HEK293 (cell line): ENCODE measurements at regions not wholly inside any gene's neighbourhood (a gene's known extent, or its start where the extent isn't known, plus 50 kb on each side); places are given as distances from the start of the nearest gene placed in this dataset.

Experiments used
- CTCF ChIA-PET: fragments of 350-600 bp; formaldehyde crosslinking; extraction: SDS; loops from one replicate; lab custom pipeline; 2021; ENCODE audit warnings: antibody characterized with exemption; lab: Yijun Ruan, JAX
- POLR2A ChIA-PET: fragments of 300-600 bp; formaldehyde crosslinking; extraction: SDS; loops from one replicate; lab custom pipeline; 2020; ENCODE audit warnings: antibody characterized with exemption, inconsistent platforms; lab: Yijun Ruan, JAX
- H3K27ac ChIP-seq: fragments of 200-500 bp; sonication (Bioruptor generic); 2 replicates; pipeline ENCODE4 v1.5.1; 2014; ENCODE audit warnings: low read depth, low read length, control low read depth, inconsistent platforms; ENCODE audit errors: extremely low read depth
- H3K36me3 ChIP-seq, 2 experiments: fragments of 200-500 bp in 1 of 2; sonication (Bioruptor generic) in 1 of 2; 1 replicate in 1 of 2; 2 replicates in 1 of 2; pipeline ENCODE4 v1.5.1; 2014 to 2017; ENCODE audit warnings: inconsistent platforms in 2 of 2, low read length in 2 of 2; ENCODE audit not compliant: control insufficient read depth in 2 of 2, insufficient read depth in 1 of 2
- H3K4me1 ChIP-seq: fragments of 200-500 bp; sonication (Bioruptor generic); 2 replicates; pipeline ENCODE4 v1.5.1; 2014; ENCODE audit warnings: mild to moderate bottlenecking, low read length, inconsistent platforms; ENCODE audit not compliant: control insufficient read depth, insufficient read depth
- H3K4me3 ChIP-seq: 2 replicates; pipeline ENCODE4 v1.5.1; 2011; ENCODE audit warnings: low read depth, mild to moderate bottlenecking, control low read depth, low read length, moderate library complexity
- H3K9me3 ChIP-seq: fragments of 200-500 bp; sonication (Bioruptor generic); 2 replicates; pipeline ENCODE4 v1.5.1; 2014; ENCODE audit warnings: low read depth, low read length, inconsistent platforms; ENCODE audit not compliant: control insufficient read depth, insufficient read depth
- BCL11A ChIP-seq: fragments of 450-650 bp; formaldehyde crosslinking; IDR thresholded peaks from 2 replicates; pipeline ENCODE4 v1.5.1; 2016; ENCODE audit warnings: low read depth, missing biosample characterization, missing genetic modification characterization
- EGR2 ChIP-seq: fragments of 450-650 bp; formaldehyde crosslinking; IDR thresholded peaks from 2 replicates; pipeline ENCODE4 v1.5.1; 2016; ENCODE audit warnings: low read depth, missing biosample characterization, missing genetic modification characterization
- GLI2 ChIP-seq: fragments of 450-650 bp; formaldehyde crosslinking; IDR thresholded peaks from 2 replicates; pipeline ENCODE4; 2017; ENCODE audit warnings: missing biosample characterization, missing genetic modification characterization, low read depth, borderline replicate concordance
- HOXC10 ChIP-seq: sonication (generic); formaldehyde crosslinking; IDR thresholded peaks from 2 replicates; pipeline ENCODE4 v1.8.1; 2023; ENCODE audit warnings: mild to moderate bottlenecking, missing genetic modification reagents
- HOXD13 ChIP-seq: sonication (generic); formaldehyde crosslinking; IDR thresholded peaks from 2 replicates; pipeline ENCODE4 v1.8.0; 2022; ENCODE audit warnings: missing genetic modification reagents, borderline replicate concordance
- KLF7 ChIP-seq: fragments of 450-650 bp; formaldehyde crosslinking; IDR thresholded peaks from 2 replicates; pipeline ENCODE4 v1.5.1; 2016; ENCODE audit warnings: missing biosample characterization, missing genetic modification characterization, borderline replicate concordance
- KLF8 ChIP-seq: fragments of 450-650 bp; formaldehyde crosslinking; IDR thresholded peaks from 2 replicates; pipeline ENCODE4 v1.5.1; 2016; ENCODE audit warnings: missing biosample characterization, missing genetic modification characterization
- SETDB1 ChIP-seq: IDR thresholded peaks from one replicate; pipeline ENCODE4 v1.6.1; 2017; ENCODE audit warnings: mild to moderate bottlenecking, low read length, moderate library complexity, mixed read lengths; ENCODE audit not compliant: insufficient read length
- SP7 ChIP-seq: fragments of 450-650 bp; formaldehyde crosslinking; IDR thresholded peaks from 2 replicates; pipeline ENCODE4 v1.5.1; 2016; ENCODE audit warnings: missing biosample characterization, missing genetic modification characterization
- TRIM28 ChIP-seq: IDR thresholded peaks from 2 replicates; pipeline ENCODE4 v1.6.1; 2011; ENCODE audit warnings: low read length, control low read depth, borderline replicate concordance
- ZEB2 ChIP-seq: fragments of 450-650 bp; formaldehyde crosslinking; IDR thresholded peaks from 2 replicates; pipeline ENCODE4 v1.5.1; 2016; ENCODE audit warnings: missing biosample characterization, missing genetic modification characterization
- ZFP41 ChIP-seq: fragments of 450-650 bp; formaldehyde crosslinking; IDR thresholded peaks from 2 replicates; pipeline ENCODE4 v1.5.1; 2016; ENCODE audit warnings: missing biosample characterization, missing genetic modification characterization, borderline replicate concordance
- ZIC2 ChIP-seq: fragments of 450-650 bp; formaldehyde crosslinking; IDR thresholded peaks from 2 replicates; pipeline ENCODE4 v1.5.1; 2016; ENCODE audit warnings: missing biosample characterization, missing genetic modification characterization
- ZNF2 ChIP-seq: fragments of 450-650 bp; formaldehyde crosslinking; IDR thresholded peaks from 2 replicates; pipeline ENCODE4 v1.5.1; 2016; ENCODE audit warnings: missing biosample characterization, missing genetic modification characterization
- ZNF211 ChIP-seq: fragments of 450-650 bp; formaldehyde crosslinking; IDR thresholded peaks from 2 replicates; pipeline ENCODE4 v1.5.1; 2016; ENCODE audit warnings: low read depth, missing biosample characterization, missing genetic modification characterization
- ZNF223 ChIP-seq: fragments of 450-650 bp; formaldehyde crosslinking; IDR thresholded peaks from 2 replicates; pipeline ENCODE4 v1.5.1; 2016; ENCODE audit warnings: missing biosample characterization, missing genetic modification characterization
- ZNF266 ChIP-seq: fragments of 450-650 bp; formaldehyde crosslinking; IDR thresholded peaks from 2 replicates; pipeline ENCODE4 v1.5.1; 2016; ENCODE audit warnings: missing biosample characterization, missing genetic modification characterization, low read depth
- ZNF350 ChIP-seq: fragments of 450-650 bp; formaldehyde crosslinking; IDR thresholded peaks from 2 replicates; pipeline ENCODE4 v1.5.0; 2017; ENCODE audit warnings: missing biosample characterization, mild to moderate bottlenecking, missing genetic modification characterization
- ZNF48 ChIP-seq: fragments of 450-650 bp; formaldehyde crosslinking; IDR thresholded peaks from 2 replicates; pipeline ENCODE4 v1.5.1; 2016; ENCODE audit warnings: missing biosample characterization, missing genetic modification characterization
- ZNF521 ChIP-seq: fragments of 450-650 bp; formaldehyde crosslinking; IDR thresholded peaks from 2 replicates; pipeline ENCODE4 v1.5.1; 2017; ENCODE audit warnings: missing biosample characterization, mild to moderate bottlenecking, missing genetic modification characterization
- ZNF548 ChIP-seq: fragments of 450-650 bp; formaldehyde crosslinking; IDR thresholded peaks from 2 replicates; pipeline ENCODE4 v1.5.1; 2016; ENCODE audit warnings: missing biosample characterization, missing genetic modification characterization
- ZNF561 ChIP-seq: fragments of 450-650 bp; IDR thresholded peaks from 2 replicates; pipeline ENCODE4 v1.5.1; 2018; ENCODE audit warnings: missing biosample characterization, missing genetic modification characterization, borderline replicate concordance
- ZNF596 ChIP-seq: fragments of 450-650 bp; IDR thresholded peaks from 2 replicates; pipeline ENCODE4 v1.5.0; 2018; ENCODE audit warnings: missing biosample characterization, mild to moderate bottlenecking, missing genetic modification characterization, moderate library complexity
- ZNF600 ChIP-seq: fragments of 450-650 bp; formaldehyde crosslinking; IDR thresholded peaks from 2 replicates; pipeline ENCODE4 v1.5.1; 2016; ENCODE audit warnings: missing biosample characterization, missing genetic modification characterization
- ZNF610 ChIP-seq: fragments of 450-650 bp; formaldehyde crosslinking; IDR thresholded peaks from 2 replicates; pipeline ENCODE4 v1.5.1; 2016; ENCODE audit warnings: missing biosample characterization, missing genetic modification characterization, borderline replicate concordance
- ZNF621 ChIP-seq: fragments of 450-650 bp; formaldehyde crosslinking; IDR thresholded peaks from 2 replicates; pipeline ENCODE4 v1.5.1; 2017; ENCODE audit warnings: missing biosample characterization, missing genetic modification characterization
- ZNF707 ChIP-seq: fragments of 450-650 bp; formaldehyde crosslinking; IDR thresholded peaks from 2 replicates; pipeline ENCODE4 v1.5.1; 2016; ENCODE audit warnings: missing biosample characterization, missing genetic modification characterization
- ZXDB ChIP-seq: fragments of 450-650 bp; formaldehyde crosslinking; IDR thresholded peaks from 2 replicates; pipeline ENCODE4 v1.5.1; 2016; ENCODE audit warnings: missing biosample characterization, missing genetic modification characterization
- TF ChIP-seq, protein P1 (sequence below): fragments of 450-650 bp; formaldehyde crosslinking; conservative IDR thresholded peaks from 2 replicates; pipeline ENCODE4 v1.5.1; 2016; ENCODE audit warnings: low read depth, missing biosample characterization, missing genetic modification characterization
- TF ChIP-seq, protein P2 (sequence below): sonication (generic); formaldehyde crosslinking; IDR thresholded peaks from 2 replicates; pipeline ENCODE4 v1.8.1; 2022; ENCODE audit warnings: mild to moderate bottlenecking, moderate library complexity, missing genetic modification reagents
- TF ChIP-seq, protein P3 (sequence below): fragments of 450-650 bp; formaldehyde crosslinking; IDR thresholded peaks from 2 replicates; pipeline ENCODE4 v1.5.1; 2016; ENCODE audit warnings: missing biosample characterization, missing genetic modification characterization

- H3K27ac ChIP-seq, result no peak overlapping the region
- CTCF ChIA-PET, result interaction anchor here (0.6 kb wide), 1 partner anchor 274 kb away, joined by 3 read pairs; no protein-coding TSS in a partner anchor
- H3K9me3 ChIP-seq, result no peaks in the 10 kb centered on the region
- H3K36me3 ChIP-seq, result no peaks in the 10 kb centered on the region
- POLR2A ChIA-PET, result no interaction called here
- TF ChIP-seq ZNF561 (tag by site-specific recombination), result no peak
- TF ChIP-seq ZEB2 (tag by site-specific recombination), result no peak
- no peak for TF ChIP-seq ZXDB
- TF ChIP-seq ZNF211 (tag by site-specific recombination), result no peak
- TF ChIP-seq ZNF621 (tag by site-specific recombination), result no peak
- TF ChIP-seq KLF8 (tag by site-specific recombination), result no peak
- TF ChIP-seq ZFP41 (tag by site-specific recombination), result no peak
- TF ChIP-seq, protein P1, sequence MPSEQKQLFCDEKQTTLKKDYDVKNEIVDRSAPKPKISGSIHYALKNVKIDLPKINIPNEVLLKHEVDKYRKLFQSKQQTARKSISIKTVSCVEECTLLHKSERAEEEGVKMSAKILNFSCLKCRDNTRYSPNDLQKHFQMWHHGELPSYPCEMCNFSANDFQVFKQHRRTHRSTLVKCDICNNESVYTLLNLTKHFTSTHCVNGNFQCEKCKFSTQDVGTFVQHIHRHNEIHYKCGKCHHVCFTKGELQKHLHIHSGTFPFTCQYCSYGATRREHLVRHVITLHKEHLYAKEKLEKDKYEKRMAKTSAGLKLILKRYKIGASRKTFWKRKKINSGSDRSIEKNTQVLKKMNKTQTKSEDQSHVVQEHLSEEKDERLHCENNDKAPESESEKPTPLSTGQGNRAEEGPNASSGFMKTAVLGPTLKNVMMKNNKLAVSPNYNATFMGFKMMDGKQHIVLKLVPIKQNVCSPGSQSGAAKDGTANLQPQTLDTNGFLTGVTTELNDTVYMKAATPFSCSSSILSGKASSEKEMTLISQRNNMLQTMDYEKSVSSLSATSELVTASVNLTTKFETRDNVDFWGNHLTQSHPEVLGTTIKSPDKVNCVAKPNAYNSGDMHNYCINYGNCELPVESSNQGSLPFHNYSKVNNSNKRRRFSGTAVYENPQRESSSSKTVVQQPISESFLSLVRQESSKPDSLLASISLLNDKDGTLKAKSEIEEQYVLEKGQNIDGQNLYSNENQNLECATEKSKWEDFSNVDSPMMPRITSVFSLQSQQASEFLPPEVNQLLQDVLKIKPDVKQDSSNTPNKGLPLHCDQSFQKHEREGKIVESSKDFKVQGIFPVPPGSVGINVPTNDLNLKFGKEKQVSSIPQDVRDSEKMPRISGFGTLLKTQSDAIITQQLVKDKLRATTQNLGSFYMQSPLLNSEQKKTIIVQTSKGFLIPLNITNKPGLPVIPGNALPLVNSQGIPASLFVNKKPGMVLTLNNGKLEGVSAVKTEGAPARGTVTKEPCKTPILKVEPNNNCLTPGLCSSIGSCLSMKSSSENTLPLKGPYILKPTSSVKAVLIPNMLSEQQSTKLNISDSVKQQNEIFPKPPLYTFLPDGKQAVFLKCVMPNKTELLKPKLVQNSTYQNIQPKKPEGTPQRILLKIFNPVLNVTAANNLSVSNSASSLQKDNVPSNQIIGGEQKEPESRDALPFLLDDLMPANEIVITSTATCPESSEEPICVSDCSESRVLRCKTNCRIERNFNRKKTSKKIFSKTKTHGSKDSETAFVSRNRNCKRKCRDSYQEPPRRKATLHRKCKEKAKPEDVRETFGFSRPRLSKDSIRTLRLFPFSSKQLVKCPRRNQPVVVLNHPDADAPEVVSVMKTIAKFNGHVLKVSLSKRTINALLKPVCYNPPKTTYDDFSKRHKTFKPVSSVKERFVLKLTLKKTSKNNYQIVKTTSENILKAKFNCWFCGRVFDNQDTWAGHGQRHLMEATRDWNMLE (tag by site-specific recombination), result no peak
- no peak for TF ChIP-seq ZNF600
- TF ChIP-seq ZNF521 (tag by site-specific recombination), result no peak
- TF ChIP-seq ZNF610 (tag by site-specific recombination), result no peak
- TF ChIP-seq, all 188 proteins: peak for 0
- H3K4me1 ChIP-seq, result no peaks in the 10 kb centered on the region
- H3K4me3 ChIP-seq, result no peak overlapping the region
Measured at GRCh38 chr10:120271696-120272095, 185.3 kb upstream of the PLPP4 start.

DNA sequence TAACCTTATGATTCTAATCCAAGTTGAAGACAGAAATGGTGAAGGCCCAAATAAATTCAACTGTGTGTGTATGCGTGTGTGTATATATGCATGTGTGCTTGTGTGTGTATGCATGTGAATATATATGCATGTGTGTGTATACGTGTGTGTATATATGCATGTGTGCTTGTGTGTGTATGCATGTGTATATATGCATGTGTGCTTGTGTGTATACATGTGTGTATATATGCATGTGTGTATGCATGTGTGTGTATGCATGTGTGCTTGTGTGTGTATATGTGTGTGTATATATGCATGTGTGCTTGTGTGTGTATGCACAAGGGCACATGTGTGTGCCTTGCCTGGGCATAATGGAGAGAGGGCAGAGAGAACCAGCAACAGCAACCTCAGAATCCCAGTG lies 184.7 kb upstream of the PLPP4 start:
- ChIA-PET CTCF (no interaction called here), POLR2A (no interaction called here)
- Histone ChIP-seq H3K9me3 (no peaks in the 10 kb centered on the region), H3K4me1 (no peaks in the 10 kb centered on the region), H3K36me3 (no peaks in the 10 kb centered on the region), H3K4me3 (no peak overlapping the region), H3K27ac (no peak overlapping the region)
- no peak for TF ChIP-seq ZNF223 (tag by site-specific recombination)
- no peak for TF ChIP-seq ZNF350 (tag by site-specific recombination)
- no peak for TF ChIP-seq ZIC2
- no peak for TF ChIP-seq BCL11A (tag by site-specific recombination)
- TF ChIP-seq HOXD13 (CRISPR knock-in tag), result no peak
- TF ChIP-seq SP7 (tag by site-specific recombination), result no peak
- no peak for TF ChIP-seq ZNF266 (tag by site-specific recombination)
- no peak for TF ChIP-seq ZNF596
- TF ChIP-seq, protein P2, sequence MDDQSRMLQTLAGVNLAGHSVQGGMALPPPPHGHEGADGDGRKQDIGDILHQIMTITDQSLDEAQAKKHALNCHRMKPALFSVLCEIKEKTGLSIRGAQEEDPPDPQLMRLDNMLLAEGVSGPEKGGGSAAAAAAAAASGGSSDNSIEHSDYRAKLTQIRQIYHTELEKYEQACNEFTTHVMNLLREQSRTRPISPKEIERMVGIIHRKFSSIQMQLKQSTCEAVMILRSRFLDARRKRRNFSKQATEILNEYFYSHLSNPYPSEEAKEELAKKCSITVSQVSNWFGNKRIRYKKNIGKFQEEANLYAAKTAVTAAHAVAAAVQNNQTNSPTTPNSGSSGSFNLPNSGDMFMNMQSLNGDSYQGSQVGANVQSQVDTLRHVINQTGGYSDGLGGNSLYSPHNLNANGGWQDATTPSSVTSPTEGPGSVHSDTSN (CRISPR knock-in tag), result no peak
- no peak for TF ChIP-seq ZNF548 (tag by site-specific recombination)
- TF ChIP-seq ZNF2 (tag by site-specific recombination), result no peak
- no peak for TF ChIP-seq SETDB1
- no peak for TF ChIP-seq EGR2 (tag by site-specific recombination)
- no peak for TF ChIP-seq ZNF48 (tag by site-specific recombination)
- TF ChIP-seq, protein P3, sequence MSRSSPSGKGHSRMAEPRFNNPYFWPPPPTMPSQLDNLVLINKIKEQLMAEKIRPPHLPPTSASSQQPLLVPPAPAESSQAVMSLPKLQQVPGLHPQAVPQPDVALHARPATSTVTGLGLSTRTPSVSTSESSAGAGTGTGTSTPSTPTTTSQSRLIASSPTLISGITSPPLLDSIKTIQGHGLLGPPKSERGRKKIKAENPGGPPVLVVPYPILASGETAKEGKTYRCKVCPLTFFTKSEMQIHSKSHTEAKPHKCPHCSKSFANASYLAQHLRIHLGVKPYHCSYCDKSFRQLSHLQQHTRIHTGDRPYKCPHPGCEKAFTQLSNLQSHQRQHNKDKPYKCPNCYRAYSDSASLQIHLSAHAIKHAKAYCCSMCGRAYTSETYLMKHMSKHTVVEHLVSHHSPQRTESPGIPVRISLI (tag by site-specific recombination), result no peak
- no peak for TF ChIP-seq TRIM28
- TF ChIP-seq GLI2 (tag by site-specific recombination), result no peak
- no peak for TF ChIP-seq HOXC10 (CRISPR knock-in tag)
- no peak for TF ChIP-seq ZNF707
- no peak for TF ChIP-seq KLF7 (tag by site-specific recombination)
